GM23248 (cell line): ENCODE measurements at regions not wholly inside any gene's neighbourhood (a gene's known extent, or its start where the extent isn't known, plus 50 kb on each side); places are given as distances from the start of the nearest gene placed in this dataset.

Experiments
- EZH2 ChIP-seq: fragments of 200-600 bp; sonication (generic); IDR thresholded peaks from 2 replicates; pipeline ENCODE4 v1.6.1; 2018; ENCODE audit warnings: antibody characterized with exemption, mild to moderate bottlenecking; ENCODE audit not compliant: insufficient read depth, poor library complexity, severe bottlenecking
- EZH2phosphoT487 ChIP-seq: fragments of 200-600 bp; sonication (generic); IDR thresholded peaks from 2 replicates; pipeline ENCODE4 v1.6.1; 2018; ENCODE audit warnings: antibody characterized with exemption, moderate library complexity, mild to moderate bottlenecking, low read depth; ENCODE audit not compliant: insufficient read depth

DNA sequence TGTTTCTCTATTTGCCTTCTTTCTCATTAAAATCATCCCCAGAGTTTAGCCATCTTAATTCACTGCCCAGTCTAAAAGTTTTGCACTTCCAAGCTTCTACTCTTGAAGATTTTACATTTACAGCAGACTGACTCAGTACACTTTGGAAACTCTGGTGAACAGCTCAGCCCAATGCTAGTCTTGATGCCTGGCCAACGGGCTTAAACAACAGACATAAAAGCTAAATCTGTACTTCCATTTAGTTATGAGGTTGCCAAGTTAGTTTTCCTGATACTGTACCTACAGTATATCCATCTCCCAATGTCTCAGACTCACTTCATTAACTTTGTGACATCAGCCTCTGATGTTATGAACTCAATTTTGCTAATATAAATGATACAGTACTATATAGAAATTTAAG, 891.8 kb upstream of the SOX9 start:
- TF ChIP-seq EZH2, result no peak
- TF ChIP-seq EZH2phosphoT487, result no peak
